ENCODE measurements at regions not wholly inside any gene's neighbourhood (a gene's known extent, or its start where the extent isn't known, plus 50 kb on each side); places are given as distances from the start of the nearest gene placed in this dataset.

DNA sequence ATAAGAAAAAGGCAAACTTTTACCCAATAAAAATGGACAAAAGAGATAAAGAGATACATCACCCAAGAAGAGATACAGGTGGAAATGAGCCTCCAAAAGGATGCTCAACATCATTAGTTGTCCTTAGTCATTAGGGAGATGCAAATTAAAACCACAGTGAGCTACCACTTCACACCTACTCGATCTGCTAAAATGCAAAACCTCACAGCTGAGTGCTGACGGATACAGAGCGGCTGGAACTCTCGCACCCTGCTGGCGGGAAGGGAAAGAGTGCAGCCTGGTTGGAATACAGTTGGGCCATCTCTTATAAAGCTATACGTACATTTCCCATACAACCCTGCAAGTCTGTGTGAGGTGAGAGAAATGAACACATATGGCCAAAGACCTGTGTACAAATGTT is 78.5 kb upstream of the PRR20G start:
- TF ChIP-seq POLR2A (IDR thresholded peaks at IDR 0.05), result no peak
- TF ChIP-seq CTCF (IDR thresholded peaks at IDR 0.05), result no peak
- TF ChIP-seq POLR2AphosphoS5 (IDR thresholded peaks at IDR 0.05), result no peak

Data from gastroesophageal sphincter (tissue), 3 donors.